HCT116 (cell line): ENCODE measurements at regions not wholly inside any gene's neighbourhood (a gene's known extent, or its start where the extent isn't known, plus 50 kb on each side); places are given as distances from the start of the nearest gene placed in this dataset.
"Not testable (repeated sequence)": the region's sequence is repeated elsewhere in the genome, so short reads cannot be mapped to it uniquely, and the experiment has no call there.

Source experiments
- ATAC-seq: fragments of 200-7000 bp; cut with Tn5 transposase; 2 replicates; pipeline ENCODE4 v1.9.1; 2020; ENCODE audit warnings: mild to moderate bottlenecking, moderate library complexity
- BruUV-seq: library from RNA; stranded (reverse); fragments of 400-500 nt; replicated peaks from 2 replicates; lab custom pipeline; 2021; lab: Mats Ljungman, UMichigan
- CTCF ChIA-PET: fragments of 300-600 bp; sonication (Branson Sonifier 250); formaldehyde crosslinking; loops from one replicate; lab custom pipeline; 2021; ENCODE audit warnings: antibody characterized with exemption; lab: Charles Lee
- POLR2A ChIA-PET: fragments of 300-600, 350-600 bp; sonication (Branson Sonifier 250); formaldehyde crosslinking; loops from one replicate; lab custom pipeline; 2021; ENCODE audit warnings: antibody characterized with exemption; lab: Charles Lee
- RAD21 ChIA-PET, 2 experiments: fragments of 300-600 bp; sonication (Branson Sonifier 250); formaldehyde crosslinking; loops; one replicate each; lab custom pipeline; 2023; ENCODE audit warnings: low total read pairs in 2 of 2; ENCODE audit not compliant: uncharacterized antibody in 2 of 2, unreplicated experiment in 2 of 2, low non-redundant PET in 1 of 2; lab: Charles Lee
- DNase-seq: peaks from one replicate; pipeline ENCODE4 v3.0.0-alpha.2; 2010; ENCODE audit warnings: low read depth, low spot score
- H2AFZ ChIP-seq: fragments of 200-600 bp; shearing (Covaris generic), sonication (generic); 2 replicates; pipeline ENCODE4 v1.6.1; 2017; ENCODE audit warnings: low read depth, mixed run types, mixed read lengths, antibody characterized with exemption, low read length; ENCODE audit not compliant: poor library complexity, severe bottlenecking
- H3K27ac ChIP-seq: 2 replicates; pipeline ENCODE4 v1.5.1; 2012; ENCODE audit warnings: low read depth, low read length
- H3K27me3 ChIP-seq: fragments of 200-600 bp; sonication (generic); 2 replicates; pipeline ENCODE4 v1.6.1; 2016; ENCODE audit warnings: mixed run types, low read length, mixed read lengths; ENCODE audit not compliant: insufficient read depth
- H3K36me3 ChIP-seq, 2 experiments: fragments of 200-500 bp in 1 of 2; fragments of 200-600 bp in 1 of 2; sonication (Bioruptor generic) in 1 of 2; sonication (generic) in 1 of 2; 2 replicates each; pipeline versions ENCODE4 v1.5.1 to v1.6.1; 2014 to 2016; ENCODE audit warnings: low read length in 2 of 2, inconsistent platforms in 1 of 2, mixed read lengths in 1 of 2, mixed run types in 1 of 2; ENCODE audit not compliant: insufficient read depth in 2 of 2, control insufficient read depth in 1 of 2
- H3K4me1 ChIP-seq, 2 experiments: fragments of 200-600 bp in 1 of 2; sonication (generic) in 1 of 2; 2 replicates each; pipeline versions ENCODE4 v1.5.1 to v1.6.1; 2012 to 2017; ENCODE audit warnings: low read length in 2 of 2, inconsistent platforms in 1 of 2, mild to moderate bottlenecking in 1 of 2, mixed read lengths in 1 of 2, mixed run types in 1 of 2, moderate library complexity in 1 of 2; ENCODE audit not compliant: insufficient read depth in 2 of 2, control insufficient read depth in 1 of 2
- H3K4me2 ChIP-seq: fragments of 200-600 bp; sonication (generic); 2 replicates; pipeline ENCODE4 v1.6.1; 2017; ENCODE audit warnings: mixed run types, low read length, mixed read lengths
- H3K4me3 ChIP-seq, 2 experiments: fragments of 200-600 bp in 1 of 2; sonication (generic) in 1 of 2; replicated peaks in 1 of 2; 2 replicates each; pipeline ENCODE4 v1.5.1; 2011 to 2016; ENCODE audit warnings: low read length in 2 of 2, control low read depth in 1 of 2, low read depth in 1 of 2, mild to moderate bottlenecking in 1 of 2, mixed read lengths in 1 of 2, mixed run types in 1 of 2
- H3K79me2 ChIP-seq: fragments of 200-600 bp; sonication (generic); 2 replicates; pipeline ENCODE4 v1.6.1; 2017; ENCODE audit warnings: mild to moderate bottlenecking, mixed run types, low read length, moderate library complexity, mixed read lengths; ENCODE audit not compliant: insufficient read depth
- H3K9ac ChIP-seq: fragments of 200-600 bp; sonication (generic); 2 replicates; pipeline ENCODE4 v1.6.1; 2016; ENCODE audit warnings: low read length, mixed read lengths
- H3K9me2 ChIP-seq: fragments of 200-600 bp; sonication (generic), shearing (Covaris generic); 2 replicates; pipeline ENCODE4 v1.6.1; 2017; ENCODE audit warnings: mixed run types, mild to moderate bottlenecking, moderate library complexity; ENCODE audit not compliant: insufficient read depth
- H3K9me3 ChIP-seq, 2 experiments: fragments of 200-500 bp in 1 of 2; fragments of 200-600 bp in 1 of 2; sonication (Bioruptor generic) in 1 of 2; sonication (generic) in 1 of 2; 2 replicates each; pipeline ENCODE4 v1.6.1; 2014 to 2017; ENCODE audit warnings: low read length in 2 of 2, mixed read lengths in 2 of 2, inconsistent platforms in 1 of 2, low read depth in 1 of 2, mild to moderate bottlenecking in 1 of 2, mixed run types in 1 of 2, moderate library complexity in 1 of 2; ENCODE audit not compliant: control insufficient read depth in 1 of 2, insufficient read depth in 1 of 2
- H4K20me1 ChIP-seq: fragments of 200-600 bp; sonication (generic), shearing (Covaris generic); 2 replicates; pipeline ENCODE4 v1.6.1; 2017; ENCODE audit warnings: mixed run types, mild to moderate bottlenecking, moderate library complexity; ENCODE audit not compliant: insufficient read depth
- ATF3 ChIP-seq: IDR thresholded peaks from 2 replicates; pipeline ENCODE4 v1.6.1; 2012
- CBX3 ChIP-seq: IDR thresholded peaks from 2 replicates; pipeline ENCODE4 v1.6.1; 2012; ENCODE audit warnings: low read depth
- EGR1 ChIP-seq: IDR thresholded peaks from 2 replicates; pipeline ENCODE4 v1.6.1; 2012; ENCODE audit warnings: low read depth
- ELF1 ChIP-seq: IDR thresholded peaks from 2 replicates; pipeline ENCODE4 v1.6.1; 2012; ENCODE audit warnings: low read depth, borderline replicate concordance
- EZH2 ChIP-seq: fragments of 200-600 bp; sonication (generic); IDR thresholded peaks from 2 replicates; pipeline ENCODE4 v1.6.1; 2017; ENCODE audit warnings: antibody characterized with exemption, mixed run types
- EZH2phosphoT487 ChIP-seq: fragments of 200-600 bp; IDR thresholded peaks from 2 replicates; pipeline ENCODE4 v1.6.1; 2018; ENCODE audit warnings: antibody characterized with exemption, borderline replicate concordance
- FOSL1 ChIP-seq: IDR thresholded peaks from 2 replicates; pipeline ENCODE4 v1.6.1; 2012; ENCODE audit warnings: low read depth
- JUND ChIP-seq: IDR thresholded peaks from 2 replicates; pipeline ENCODE4 v1.6.1; 2012
- POLR2AphosphoS5 ChIP-seq: IDR thresholded peaks from 2 replicates; pipeline ENCODE4 v1.6.1; 2011; ENCODE audit warnings: mild to moderate bottlenecking, low read depth, low read length, moderate library complexity
- RAD21 ChIP-seq: IDR thresholded peaks from 2 replicates; pipeline ENCODE4 v1.6.1; 2012; ENCODE audit warnings: low read depth, mild to moderate bottlenecking
- SIN3A ChIP-seq: IDR thresholded peaks from 2 replicates; pipeline ENCODE4 v1.6.1; 2012; ENCODE audit warnings: low read depth
- SP1 ChIP-seq: IDR thresholded peaks from 2 replicates; pipeline ENCODE4 v1.6.1; 2012; ENCODE audit warnings: low read depth
- SRF ChIP-seq: IDR thresholded peaks from 2 replicates; pipeline ENCODE4 v1.6.1; 2012; ENCODE audit warnings: low read depth
- TCF7L2 ChIP-seq: IDR thresholded peaks from 2 replicates; pipeline ENCODE4 v1.7.0; 2011; ENCODE audit warnings: borderline replicate concordance, inconsistent platforms; ENCODE audit not compliant: insufficient read depth, insufficient read length; ENCODE audit errors: extremely low read depth
- ZBTB33 ChIP-seq: IDR thresholded peaks from 2 replicates; pipeline ENCODE4 v1.6.1; 2011; ENCODE audit warnings: mild to moderate bottlenecking, low read length, moderate library complexity; ENCODE audit not compliant: insufficient replicate concordance; ENCODE audit errors: extremely low read depth
- ZFX ChIP-seq: fragments of 450-650 bp; IDR thresholded peaks from 2 replicates; pipeline ENCODE4 v1.6.1; 2017
- ZNF274 ChIP-seq: fragments of 200-500 bp; sonication (Bioruptor generic); IDR thresholded peaks from 2 replicates; pipeline ENCODE4 v1.6.1; 2014; ENCODE audit warnings: mild to moderate bottlenecking, low read depth, low read length, inconsistent platforms
- intact Hi-C: fragments of 100-400 bp; cut with micrococcal nuclease; formaldehyde crosslinking; loops from 2 replicates; pipeline ENCODE4 v1.10.0; 2022
- TF ChIP-seq, protein P1 (sequence below), 3 experiments: fragments of 200-600 bp in 1 of 3; sonication (generic) in 1 of 3; IDR thresholded peaks in 2 of 3; conservative IDR thresholded peaks in 1 of 3; 2 replicates each; pipeline ENCODE4 v1.5.1; 2012 to 2017; ENCODE audit warnings: low read depth in 2 of 3, low read length in 2 of 3, antibody characterized with exemption in 1 of 3, borderline replicate concordance in 1 of 3, control low read depth in 1 of 3, mild to moderate bottlenecking in 1 of 3, mixed read lengths in 1 of 3, mixed run types in 1 of 3, moderate library complexity in 1 of 3; ENCODE audit not compliant: insufficient read depth in 1 of 3
- TF ChIP-seq, protein P2 (sequence below): IDR thresholded peaks from 2 replicates; pipeline ENCODE4 v1.6.1; 2012

DNA sequence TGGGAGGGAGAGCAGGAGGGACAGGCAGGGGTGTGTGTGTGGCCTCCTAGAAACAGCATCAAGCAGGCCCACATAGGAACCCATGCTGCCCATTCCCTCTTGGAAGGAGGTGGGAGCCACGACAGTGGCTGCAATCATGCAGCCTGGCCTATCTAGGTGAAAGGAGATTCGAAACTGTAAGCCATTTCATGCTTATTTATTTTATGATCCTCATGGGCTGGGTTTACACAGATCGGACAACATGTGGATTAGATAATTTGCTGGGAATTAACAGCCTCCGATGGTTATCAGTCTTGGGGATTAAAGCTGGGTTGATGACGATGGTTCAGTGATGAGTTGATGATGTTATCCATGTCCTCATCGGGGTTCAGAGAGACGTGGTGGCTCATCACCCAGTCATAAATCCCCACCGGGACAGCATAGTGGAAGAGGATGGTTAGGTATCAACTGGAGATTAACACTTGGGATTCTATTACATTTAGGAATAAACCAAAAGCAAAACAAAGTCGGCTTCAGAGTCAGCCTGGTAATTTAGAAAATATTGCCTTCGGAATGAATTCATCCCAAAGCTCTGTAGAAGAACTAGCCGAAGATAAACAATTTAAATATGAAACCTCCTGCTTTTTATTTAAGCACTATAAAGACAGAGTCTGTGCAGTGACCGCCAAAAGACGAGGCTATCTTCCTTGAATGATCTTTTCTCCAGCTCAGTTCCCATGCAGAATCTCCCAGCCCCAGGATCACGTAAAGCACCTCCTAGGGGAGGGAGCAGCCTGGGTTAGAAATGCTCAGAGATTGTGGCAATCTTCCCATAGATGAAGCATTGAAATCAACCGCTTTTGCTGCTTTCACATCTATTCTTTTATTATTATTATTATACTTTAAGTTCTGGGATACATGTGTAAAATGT, 252.8 kb downstream of the FOXD2 start:
- TF ChIP-seq SRF (no peak), EZH2 (no peak), RAD21 (no peak), TCF7L2 (no peak), ATF3 (no peak), POLR2AphosphoS5 (no peak), CBX3 (no peak), ZFX (no peak), JUND (no peak), ZNF274 (no peak), EZH2phosphoT487 (no peak), FOSL1 (no peak), SIN3A (no peak), ZBTB33 (no peak), ELF1 (no peak), EGR1 (no peak), SP1 (no peak)
- TF ChIP-seq, protein P1, sequence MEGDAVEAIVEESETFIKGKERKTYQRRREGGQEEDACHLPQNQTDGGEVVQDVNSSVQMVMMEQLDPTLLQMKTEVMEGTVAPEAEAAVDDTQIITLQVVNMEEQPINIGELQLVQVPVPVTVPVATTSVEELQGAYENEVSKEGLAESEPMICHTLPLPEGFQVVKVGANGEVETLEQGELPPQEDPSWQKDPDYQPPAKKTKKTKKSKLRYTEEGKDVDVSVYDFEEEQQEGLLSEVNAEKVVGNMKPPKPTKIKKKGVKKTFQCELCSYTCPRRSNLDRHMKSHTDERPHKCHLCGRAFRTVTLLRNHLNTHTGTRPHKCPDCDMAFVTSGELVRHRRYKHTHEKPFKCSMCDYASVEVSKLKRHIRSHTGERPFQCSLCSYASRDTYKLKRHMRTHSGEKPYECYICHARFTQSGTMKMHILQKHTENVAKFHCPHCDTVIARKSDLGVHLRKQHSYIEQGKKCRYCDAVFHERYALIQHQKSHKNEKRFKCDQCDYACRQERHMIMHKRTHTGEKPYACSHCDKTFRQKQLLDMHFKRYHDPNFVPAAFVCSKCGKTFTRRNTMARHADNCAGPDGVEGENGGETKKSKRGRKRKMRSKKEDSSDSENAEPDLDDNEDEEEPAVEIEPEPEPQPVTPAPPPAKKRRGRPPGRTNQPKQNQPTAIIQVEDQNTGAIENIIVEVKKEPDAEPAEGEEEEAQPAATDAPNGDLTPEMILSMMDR (IDR thresholded peaks at IDR 0.05 in 2 of 3, conservative IDR thresholded peaks at IDR 0.05 in 1 of 3; ENCODE audit: borderline replicate concordance in 1 of 3, insufficient read depth in 1 of 3, low read depth in 2 of 3, low read length in 2 of 3), result no peak
- TF ChIP-seq, protein P2, sequence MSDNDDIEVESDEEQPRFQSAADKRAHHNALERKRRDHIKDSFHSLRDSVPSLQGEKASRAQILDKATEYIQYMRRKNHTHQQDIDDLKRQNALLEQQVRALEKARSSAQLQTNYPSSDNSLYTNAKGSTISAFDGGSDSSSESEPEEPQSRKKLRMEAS, result no peak
- TF ChIP-seq, all 23 proteins: peak for 0
- no peaks in the 10 kb centered on the region for H4K20me1 ChIP-seq
- ATAC-seq, result no peak
- no peak for DNase-seq
- BruUV-seq, result no TSS peak
- ChIA-PET POLR2A (no interaction called here), RAD21 (no interaction called here), CTCF (no interaction called here)
- no peaks in the 10 kb centered on the region for H3K36me3 ChIP-seq
- no peaks in the 10 kb centered on the region for H3K4me1 ChIP-seq
- no peak overlapping the region for H3K9ac ChIP-seq
- intact Hi-C loops, result no loop called here
- no peaks in the 10 kb centered on the region for H3K27me3 ChIP-seq
- H3K79me2 ChIP-seq, result no peaks in the 10 kb centered on the region
- H2AFZ ChIP-seq, result no peak overlapping the region
- no peak overlapping the region for H3K4me2 ChIP-seq
- H3K4me3 ChIP-seq, result no peak overlapping the region
- no peaks in the 10 kb centered on the region for H3K9me3 ChIP-seq
- no peaks in the 10 kb centered on the region for H3K9me2 ChIP-seq
- no peak overlapping the region for H3K27ac ChIP-seq

GRCh38 chr1:47691293-47691692, 253.4 kb downstream of the FOXD2 start:
- H3K4me3 ChIP-seq, ATAC-seq, H3K4me2 ChIP-seq, H4K20me1 ChIP-seq, H3K9me2 ChIP-seq, H3K9me3 ChIP-seq, DNase-seq, H3K9ac ChIP-seq, H3K27ac ChIP-seq, H3K27me3 ChIP-seq, POLR2A ChIA-PET, CTCF ChIA-PET, H3K79me2 ChIP-seq, H3K4me1 ChIP-seq, intact Hi-C loops, H3K36me3 ChIP-seq, RAD21 ChIA-PET, H2AFZ ChIP-seq, BruUV-seq: not testable (repeated sequence)
